ENCODE measurements at regions not wholly inside any gene's neighbourhood (a gene's known extent, or its start where the extent isn't known, plus 50 kb on each side); places are given as distances from the start of the nearest gene placed in this dataset.

GRCh38 chr7:132072873-132073272 lies 503.4 kb downstream of the PLXNA4 start:
- DNase-seq (ENCODE audit: low spot score): no peak

- DNase-seq (ENCODE audit: low spot score): no peak
Measured at GRCh38 chr7:132072165-132072564, 504.1 kb downstream of the PLXNA4 start.

DNA sequence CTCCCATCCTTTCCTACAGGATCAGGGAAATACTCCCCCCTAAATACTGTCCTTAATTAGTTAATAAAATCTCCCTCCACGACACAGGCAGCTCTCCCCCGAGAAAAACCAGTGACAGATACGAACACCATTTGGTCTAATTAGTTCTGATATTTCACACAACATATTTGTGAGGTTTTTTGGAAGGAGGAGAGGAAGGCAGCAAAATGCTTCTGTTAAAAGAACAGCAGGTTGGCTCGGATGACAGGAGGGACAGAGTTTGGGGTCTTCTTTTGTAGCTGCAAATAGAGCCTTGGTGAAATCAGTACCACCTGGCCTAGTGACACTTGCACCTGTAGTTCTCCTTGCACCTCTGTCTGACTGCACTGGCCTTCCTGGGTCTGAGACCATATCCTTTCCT lies 507.0 kb downstream of the PLXNA4 start:
- DNase-seq (ENCODE audit: low spot score): no peak

DNA sequence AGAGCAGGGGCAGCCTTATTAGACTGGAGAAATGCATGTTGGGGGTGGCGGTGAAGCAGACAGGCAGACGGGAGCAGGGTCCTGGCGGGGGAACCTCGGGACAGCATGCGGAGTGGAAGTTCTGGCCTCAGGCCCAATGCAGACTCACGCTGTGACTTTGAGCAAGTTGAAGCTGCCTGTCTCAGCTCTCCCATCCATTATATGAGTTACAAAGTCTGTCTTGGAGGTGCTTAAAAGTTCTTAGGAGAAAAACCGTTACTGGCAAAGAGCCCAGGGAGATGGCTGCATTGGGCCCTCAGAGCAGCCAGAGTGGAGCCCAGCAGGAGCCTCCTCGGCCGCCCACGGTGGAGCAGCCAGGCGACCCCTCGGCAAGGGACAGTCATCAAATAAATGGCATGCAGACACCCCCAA lies 509.5 kb downstream of the PLXNA4 start:
- DNase-seq (ENCODE audit: low spot score): no peak

DNA sequence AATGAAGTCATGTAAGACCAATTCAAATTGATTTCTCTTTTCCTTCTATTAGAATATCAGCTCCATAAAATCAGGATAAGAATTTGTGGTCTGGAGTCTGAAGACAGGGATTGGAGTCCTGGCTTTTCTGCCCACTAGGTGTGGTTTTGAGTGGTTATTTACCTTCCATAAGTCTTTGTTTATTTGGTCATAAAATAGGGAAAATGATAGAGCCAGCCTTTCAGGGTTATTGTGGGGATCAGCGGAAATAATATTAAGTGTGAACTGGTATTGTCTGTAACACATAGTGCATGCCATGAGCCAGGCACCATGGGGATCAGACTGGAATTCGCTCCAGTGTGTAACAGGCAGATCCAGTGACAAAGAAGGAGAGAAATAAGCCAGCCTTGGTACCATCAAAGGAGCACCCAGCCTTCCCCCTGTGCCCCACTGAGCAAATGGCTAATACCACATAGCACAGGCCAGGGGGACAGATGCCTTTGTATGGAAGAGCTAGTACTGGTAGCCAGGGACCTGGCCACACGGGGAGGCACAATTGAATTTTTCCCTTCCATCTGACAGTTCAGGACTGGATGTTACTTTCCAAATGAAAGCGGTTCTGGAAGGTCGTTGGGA lies 509.7 kb upstream of the PODXL start:
- DNase-seq (ENCODE audit: low spot score): no peak

DNA sequence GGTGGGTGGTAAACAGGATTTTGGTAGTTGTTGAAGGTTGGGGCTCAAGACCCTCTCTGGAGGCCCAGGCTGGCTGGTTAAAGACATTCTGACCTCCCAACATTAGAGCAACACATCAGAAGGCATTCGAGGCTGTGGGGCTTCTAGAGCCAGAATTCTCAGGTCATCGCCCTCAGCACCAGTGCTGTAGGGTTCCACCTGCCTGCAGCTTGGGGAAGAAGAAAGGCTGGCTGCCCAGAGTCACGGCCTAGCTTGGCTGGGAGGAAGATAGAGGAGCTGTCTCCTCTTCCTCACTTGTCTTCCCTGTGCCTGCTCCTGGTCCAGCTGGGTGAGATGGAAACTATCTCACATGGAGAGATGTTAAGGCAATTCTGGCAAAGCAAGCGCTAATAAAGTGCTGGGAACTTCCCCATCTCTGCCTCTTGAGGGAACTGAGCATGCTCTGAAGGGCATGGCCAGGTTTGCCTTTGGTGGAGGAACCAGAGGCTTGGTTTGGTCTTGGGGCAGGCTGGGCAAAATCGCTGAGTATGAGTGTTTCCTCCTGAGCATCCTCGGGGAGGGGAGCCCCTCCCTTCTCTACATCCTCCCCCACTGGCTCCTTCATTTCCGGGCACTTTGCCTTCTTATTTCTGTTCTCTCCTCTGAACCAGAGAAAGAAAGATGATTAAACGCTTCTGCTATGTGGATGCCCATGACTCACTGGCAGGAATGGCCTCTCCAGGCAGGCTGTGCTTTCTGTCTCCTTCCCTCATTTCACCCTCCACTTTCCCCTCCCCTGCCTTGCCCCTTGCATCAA lies 509.0 kb upstream of the PODXL start:
- peak; percentile 93 for DNase-seq (ENCODE audit: low spot score)

GRCh38 chr7:132063800-132064199 lies 507.4 kb upstream of the PODXL start:
- DNase-seq (ENCODE audit: low spot score): no peak

- no peak for DNase-seq (ENCODE audit: low spot score)
Measured at GRCh38 chr7:132061937-132062336, 505.5 kb upstream of the PODXL start.

GRCh38 chr7:132059141-132059540 lies 502.7 kb upstream of the PODXL start:
- no peak for DNase-seq (ENCODE audit: low spot score)

GRCh38 chr7:132055336-132056120 lies 499.1 kb upstream of the PODXL start:
- DNase-seq (ENCODE audit: low spot score): no peak

- no peak for DNase-seq (ENCODE audit: low spot score)
Measured at GRCh38 chr7:132053871-132054270, 497.4 kb upstream of the PODXL start.

GRCh38 chr7:132051311-132051710 lies 494.9 kb upstream of the PODXL start:
- no peak for DNase-seq (ENCODE audit: low spot score)

DNA sequence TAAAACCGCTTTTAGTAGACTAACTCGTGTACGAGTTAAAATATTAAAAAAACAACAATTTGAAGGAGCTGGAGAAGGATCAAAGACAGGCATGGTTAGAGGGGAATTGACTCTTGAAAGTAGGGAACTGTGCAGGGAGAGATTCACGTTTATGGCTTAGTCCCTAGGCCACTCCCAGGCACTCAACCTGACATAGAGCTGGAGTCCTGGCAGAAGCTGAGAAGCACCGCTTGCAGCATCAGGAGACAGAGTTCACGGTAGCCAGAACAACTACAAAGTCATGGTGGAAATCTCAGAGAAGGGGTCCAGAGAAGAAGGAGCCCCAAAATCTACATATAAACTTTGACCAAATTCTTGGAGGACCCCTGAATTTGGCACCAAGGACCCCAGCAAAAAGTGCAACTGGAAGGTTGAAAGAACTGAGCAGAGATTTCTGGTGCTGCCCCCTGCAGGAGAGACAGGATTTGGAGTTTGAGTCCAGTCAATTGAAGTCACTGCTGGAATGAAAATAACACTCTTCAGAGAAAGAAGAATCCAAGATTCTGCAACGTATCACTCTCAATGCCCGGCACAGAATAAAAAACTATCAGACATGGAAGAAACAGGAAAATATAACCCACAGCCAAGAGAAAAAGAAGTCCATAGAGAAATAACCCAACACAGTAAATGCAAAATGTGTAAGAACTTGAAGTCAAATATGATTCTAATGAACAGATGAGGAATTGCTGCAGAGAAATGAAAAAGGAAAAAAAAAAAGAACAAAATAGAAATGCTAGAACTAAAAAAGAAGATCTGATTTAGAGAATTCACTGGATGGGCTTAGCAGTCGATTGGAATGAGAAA lies 493.3 kb upstream of the PODXL start:
- DNase-seq (ENCODE audit: low spot score): peak; percentile 26

DNA sequence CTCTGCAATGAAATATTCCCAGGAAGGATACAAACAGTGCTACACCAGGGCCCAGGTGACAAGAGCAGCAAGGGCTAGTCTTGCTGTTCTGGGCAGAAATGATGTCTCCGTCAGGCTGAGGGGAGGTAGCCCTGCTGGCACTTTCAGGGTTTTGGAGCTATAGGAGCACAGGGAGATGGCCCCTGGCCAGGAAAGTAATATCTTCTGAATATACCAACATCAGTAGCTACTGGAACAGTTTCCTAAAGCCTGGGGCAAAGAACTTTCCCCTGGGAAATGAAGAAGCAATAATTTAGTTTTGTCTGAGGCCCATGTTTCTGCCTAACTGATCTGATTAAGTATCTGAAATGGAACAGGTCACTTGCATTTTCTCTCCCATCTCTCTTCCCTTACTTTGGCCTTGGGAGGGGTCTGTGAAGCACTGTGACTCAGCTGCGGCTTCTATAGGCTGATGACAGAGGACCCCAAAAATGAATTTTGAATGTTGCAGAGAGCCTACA lies 489.1 kb upstream of the PODXL start:
- DNase-seq (ENCODE audit: low spot score): no peak

DNA sequence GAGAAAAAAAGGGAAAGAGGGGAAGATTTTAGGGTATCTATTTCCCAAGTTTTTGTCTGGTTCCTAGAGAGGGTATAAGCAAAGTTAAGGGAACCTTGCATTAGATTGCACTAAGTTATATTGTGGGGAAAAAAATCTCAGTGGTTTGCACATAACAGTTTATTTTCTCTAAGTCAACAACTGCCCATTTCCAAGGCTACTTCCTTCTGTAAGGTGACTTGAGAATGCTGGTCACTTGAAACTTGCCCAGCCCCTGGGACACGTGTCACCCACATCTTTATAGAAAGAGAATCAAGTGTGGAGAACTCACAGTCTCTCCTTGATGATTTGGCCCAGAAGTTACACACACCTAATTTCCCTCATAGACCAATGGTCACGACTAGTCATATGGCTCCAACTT lies 488.6 kb upstream of the PODXL start:
- no peak for DNase-seq (ENCODE audit: low spot score)

DNA sequence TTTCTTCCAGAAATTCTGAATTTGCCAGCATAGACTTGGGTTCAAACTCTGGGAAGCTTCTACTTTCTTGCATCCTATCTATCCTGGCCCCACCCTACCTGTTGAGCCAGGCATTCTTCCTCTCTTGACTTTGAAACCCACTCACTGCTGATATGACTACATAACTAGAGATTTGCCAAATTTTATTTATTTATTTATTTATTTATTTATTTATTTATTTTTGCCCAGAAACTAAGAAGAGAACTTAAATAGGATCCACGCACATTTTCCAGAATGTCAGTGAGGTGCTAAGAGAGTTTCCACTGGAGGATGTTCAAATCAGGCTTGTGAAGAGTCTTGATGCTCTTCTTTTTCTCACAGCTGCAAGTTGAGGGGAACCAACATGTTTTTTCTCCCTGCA lies 487.8 kb upstream of the PODXL start:
- DNase-seq (ENCODE audit: low spot score): no peak

GRCh38 chr7:132041108-132041507 lies 484.7 kb upstream of the PODXL start:
- no peak for DNase-seq (ENCODE audit: low spot score)

DNA sequence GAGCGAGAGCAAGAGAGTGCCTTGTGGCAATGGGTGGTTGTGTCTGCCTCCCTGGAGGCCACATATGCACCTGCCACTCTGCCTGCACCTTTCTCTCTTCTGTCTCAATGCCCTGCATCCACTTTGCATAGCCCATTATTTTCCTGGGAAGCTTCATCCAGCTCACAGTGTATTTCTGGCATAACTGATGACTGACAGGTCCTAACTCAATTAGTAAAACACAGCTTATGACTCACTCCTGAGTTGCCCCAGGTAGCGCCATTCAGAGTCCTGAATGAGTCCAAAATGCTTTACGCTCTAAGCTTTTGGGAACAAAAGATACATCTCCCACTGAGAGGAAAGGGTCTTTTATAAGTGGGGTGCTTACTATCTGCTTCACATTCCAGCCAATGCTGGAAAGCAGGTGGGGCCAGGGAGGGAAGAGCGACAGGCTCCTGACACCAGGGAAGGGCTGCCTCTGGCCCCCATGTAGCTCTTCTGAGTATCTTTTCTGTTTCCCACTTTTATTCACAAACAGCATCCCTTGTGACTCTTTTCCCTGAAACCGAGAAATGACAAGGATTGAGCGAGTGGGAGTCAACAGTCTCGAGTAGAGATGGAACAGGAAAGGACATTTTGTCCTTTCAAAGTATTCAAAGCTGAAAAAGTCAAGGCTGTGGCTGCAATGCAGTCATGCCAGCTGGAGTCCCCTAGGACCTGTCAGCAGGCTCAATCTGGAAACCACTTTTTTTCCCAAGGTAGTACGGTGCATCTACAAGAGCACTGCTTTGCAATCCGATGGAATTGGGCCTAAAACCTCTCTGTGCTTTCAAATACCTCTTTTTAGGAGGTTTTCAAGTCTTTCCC lies 479.3 kb upstream of the PODXL start:
- DNase-seq (ENCODE audit: low spot score): no peak

GRCh38 chr7:132034748-132035416 lies 478.5 kb upstream of the PODXL start:
- no peak for DNase-seq (ENCODE audit: low spot score)

DNA sequence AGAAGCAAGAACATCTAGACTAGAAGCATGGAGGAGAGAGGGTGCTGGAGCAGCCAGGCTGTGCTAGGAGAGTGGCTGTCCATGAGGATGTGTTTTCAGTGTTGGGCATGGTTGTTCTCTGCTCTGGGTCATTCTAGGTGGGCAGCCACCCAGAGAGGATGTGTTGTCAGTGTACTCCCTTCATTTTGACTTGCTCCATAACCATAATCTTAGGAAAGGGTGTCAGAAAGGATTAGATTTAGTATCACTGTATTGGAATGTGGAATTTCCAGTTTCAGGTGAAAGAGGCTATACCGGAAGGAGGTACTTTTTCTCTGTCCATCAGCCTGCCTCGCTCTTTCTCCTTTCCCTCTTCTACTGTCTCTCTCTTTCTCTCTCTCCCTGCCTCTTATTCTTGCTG lies 474.5 kb upstream of the PODXL start:
- DNase-seq (ENCODE audit: low spot score): no peak

All from kidney capillary endothelial cell (primary cell).